ENCODE measurements at regions not wholly inside any gene's neighbourhood (a gene's known extent, or its start where the extent isn't known, plus 50 kb on each side); places are given as distances from the start of the nearest gene placed in this dataset.

- intact Hi-C loops (cut with micrococcal nuclease) (no loop called here), dilution Hi-C loops (cut with MboI; ENCODE audit: extremely low pct_ligation_motif_present, low sequenced_read_pairs) (no loop called here)
- Histone ChIP-seq H3K4me3 (replicated peaks in 1 of 3; ENCODE audit: insufficient read depth in 1 of 3, low read depth in 1 of 3, low read length in 3 of 3) (no peak overlapping the region), H3K4me2 (ENCODE audit: insufficient read depth, low read length) (no peak overlapping the region), H3K9me3 (replicated peaks; ENCODE audit: control insufficient read depth, insufficient read depth, low read length) (no peaks in the 10 kb centered on the region), H3K36me3 (ENCODE audit: control insufficient read depth in 2 of 2, extremely low read depth in 1 of 2, insufficient read depth in 2 of 2, low read length in 2 of 2) (no peaks in the 10 kb centered on the region), H3K4me1 (ENCODE audit: control insufficient read depth, extremely low read depth, insufficient read depth, low read length) (no peaks in the 10 kb centered on the region), H2AFZ (ENCODE audit: low read depth, low read length) (no peak overlapping the region), H3K79me2 (ENCODE audit: control insufficient read depth, insufficient read depth, low read length) (no peaks in the 10 kb centered on the region), H3K27me3 (ENCODE audit: control insufficient read depth in 2 of 2, insufficient read depth in 2 of 2, low read length in 2 of 2) (no peaks in the 10 kb centered on the region), H3K9ac (replicated peaks; ENCODE audit: extremely low read depth, insufficient read depth, low read length) (no peak overlapping the region), H4K20me1 (replicated peaks; ENCODE audit: control insufficient read depth, extremely low read depth, insufficient read depth, low read length) (no peaks in the 10 kb centered on the region), H3K9me1 (replicated peaks; ENCODE audit: control insufficient read depth, extremely low read depth, insufficient read depth, low read length) (no peaks in the 10 kb centered on the region), H3K27ac (ENCODE audit: insufficient read depth, low read depth, low read length) (no peak overlapping the region)
- no peak for DNase-seq (ENCODE audit: low read depth, low spot score)
- BruUV-seq (replicated peaks), result no TSS peak
- CTCF ChIA-PET, result interaction anchor here (1.1 to 2.4 kb wide), 3 partner anchors 9 to 120 kb away, joined by 3 to 7 read pairs (median 4); no protein-coding TSS in a partner anchor
- TF ChIP-seq EZH2 (IDR thresholded peaks at IDR 0.05; ENCODE audit: borderline replicate concordance, low read depth, low read length, severe bottlenecking) (no peak), JUN (IDR thresholded peaks at IDR 0.05; ENCODE audit: borderline replicate concordance, insufficient read depth, insufficient read length, low read depth) (no peak), FOS (IDR thresholded peaks at IDR 0.05; ENCODE audit: borderline replicate concordance, insufficient read depth, low read length) (no peak), POLR2A (IDR thresholded peaks at IDR 0.05; ENCODE audit: low read depth, low read length) (no peak), CTCF (IDR thresholded peaks at IDR 0.05; ENCODE audit: extremely low read depth in 1 of 2, insufficient read depth in 1 of 2, low read depth in 1 of 2, low read length in 2 of 2) (no peak), MYC (IDR thresholded peaks at IDR 0.05; ENCODE audit: low read depth, low read length) (no peak), MAX (IDR thresholded peaks at IDR 0.05; ENCODE audit: insufficient read depth, insufficient read length) (no peak), POLR2AphosphoS5 (IDR thresholded peaks at IDR 0.05; ENCODE audit: insufficient read depth, low read depth, low read length) (no peak), GATA2 (IDR thresholded peaks at IDR 0.05; ENCODE audit: insufficient read depth, insufficient read length, low read depth, low read length) (no peak)
- no peak for FAIRE-seq
- POLR2A ChIA-PET, result no interaction called here
These were observed 347.7 kb upstream of the FLRT2 start for GRCh38 chr14:85182282-85182681.
